OCI-LY3 (cell line): ENCODE measurements at regions not wholly inside any gene's neighbourhood (a gene's known extent, or its start where the extent isn't known, plus 50 kb on each side); places are given as distances from the start of the nearest gene placed in this dataset.

Experiments used
- CTCF ChIP-seq: fragments of 200-600, 300-600 bp; sonication (generic); IDR thresholded peaks from 2 replicates; pipeline ENCODE4 v1.5.1; 2014; ENCODE audit warnings: antibody characterized with exemption, low read length, low read depth
- EZH2phosphoT487 ChIP-seq: fragments of 200-600 bp; shearing (Covaris generic); IDR thresholded peaks from 2 replicates; pipeline ENCODE4 v1.6.1; 2018; ENCODE audit warnings: antibody characterized with exemption, mixed run types, low read depth

GRCh38 chr10:29816801-29817558 is 182.2 kb upstream of the SVIL start:
- TF ChIP-seq CTCF (no peak), EZH2phosphoT487 (no peak)
